ENCODE measurements at regions not wholly inside any gene's neighbourhood (a gene's known extent, or its start where the extent isn't known, plus 50 kb on each side); places are given as distances from the start of the nearest gene placed in this dataset.

GRCh38 chr1:201750120-201750519 is 78.8 kb upstream of the IPO9 start:
- 0 out of 4 replicates have a peak overlapping the region, but pooled peaks of 1 of the 2 experiments have one; percentile 1 for H3K4me3 ChIP-seq (ENCODE audit: low read depth in 2 of 2, low read length in 1 of 2)
- 40% methylated on average over 3 of the region's 3 CpGs for WGBS (ENCODE audit: low lambda C conversion rate)
- no peaks in the 10 kb centered on the region for H3K27me3 ChIP-seq (ENCODE audit: insufficient read depth)
- POLR2A ChIA-PET: no interaction called here
- TF ChIP-seq FOXJ3 (CRISPR knock-in tag; IDR thresholded peaks at IDR 0.05) (no peak), REST (IDR thresholded peaks at IDR 0.05; ENCODE audit: low read depth, low read length) (no peak), ELF1 (IDR thresholded peaks at IDR 0.05) (no peak), SMC3 (IDR thresholded peaks at IDR 0.05; ENCODE audit: low read depth, low read length) (no peak), MAX (IDR thresholded peaks at IDR 0.05; ENCODE audit: low read depth) (no peak), GATA2 (CRISPR knock-in tag; IDR thresholded peaks at IDR 0.05) (no peak), FOXM1 (IDR thresholded peaks at IDR 0.05; ENCODE audit: low read depth) (no peak), TCF12 (IDR thresholded peaks at IDR 0.05) (no peak), CTCF (IDR thresholded peaks at IDR 0.05) (no peak), FOSL2 (IDR thresholded peaks at IDR 0.05; ENCODE audit: borderline replicate concordance, low read depth) (no peak), NFIC (IDR thresholded peaks at IDR 0.05; ENCODE audit: borderline replicate concordance) (no peak), CHD2 (IDR thresholded peaks at IDR 0.05; ENCODE audit: low read length, partially characterized antibody) (no peak), ZBTB33 (IDR thresholded peaks at IDR 0.05; ENCODE audit: borderline replicate concordance, low read depth) (no peak), USF1 (IDR thresholded peaks at IDR 0.05; ENCODE audit: borderline replicate concordance, low read depth) (no peak)
- H3K4me1 ChIP-seq (ENCODE audit: control insufficient read depth in 1 of 2, insufficient read depth in 2 of 2, low read depth in 1 of 2, low read length in 1 of 2): peaks cover 51 to 85% of the 10 kb centered on the region in 2 experiments
- H3F3A ChIP-seq (replicated peaks; ENCODE audit: insufficient read depth): peaks cover 77% of the 10 kb centered on the region
- peak overlapping the region; percentile 82 for H3K9ac ChIP-seq
- H3K27ac ChIP-seq (ENCODE audit: low read depth in 2 of 2, low read length in 1 of 2): peak overlapping the region; percentile 94 to 98
- H2AFZ ChIP-seq (ENCODE audit: low read depth): no peak overlapping the region
- peak overlapping the region; percentile 68 for H3K4me2 ChIP-seq
- H4K20me1 ChIP-seq (ENCODE audit: insufficient read depth): no peaks in the 10 kb centered on the region
- H3K36me3 ChIP-seq (replicated peaks in 1 of 2; ENCODE audit: control insufficient read depth in 1 of 2, insufficient read depth in 2 of 2, low read length in 1 of 2): peaks cover 0 to 46% of the 10 kb centered on the region in 2 experiments
- H3K9me2 ChIP-seq: no peaks in the 10 kb centered on the region
- CTCF ChIA-PET: no interaction called here
- H3K79me2 ChIP-seq (ENCODE audit: insufficient read depth): peaks cover 96% of the 10 kb centered on the region
- no peaks in the 10 kb centered on the region for H3K9me3 ChIP-seq
- no peak for DNase-seq
